Endodermal cell (in vitro differentiated cells): ENCODE measurements at regions not wholly inside any gene's neighbourhood (a gene's known extent, or its start where the extent isn't known, plus 50 kb on each side); places are given as distances from the start of the nearest gene placed in this dataset.

Experiments
- DNase-seq: peaks from one replicate; pipeline ENCODE4 v3.0.0-alpha.2; 2017
- H3K27ac ChIP-seq: 2 replicates; pipeline ENCODE4 v1.5.1; 2013; ENCODE audit warnings: mild to moderate bottlenecking, low read depth, low read length, moderate library complexity
- H3K27me3 ChIP-seq: 2 replicates; pipeline ENCODE4 v1.6.1; 2013; ENCODE audit warnings: mild to moderate bottlenecking, low read length, moderate library complexity; ENCODE audit not compliant: insufficient read depth, control insufficient read depth, poor library complexity, severe bottlenecking
- H3K36me3 ChIP-seq: 2 replicates; pipeline ENCODE4 v1.7.0; 2013; ENCODE audit warnings: mild to moderate bottlenecking, low read length, moderate library complexity; ENCODE audit not compliant: control insufficient read depth, insufficient read depth
- H3K4me1 ChIP-seq: one replicate; pipeline ENCODE4 v1.7.0; 2013; ENCODE audit warnings: low read length; ENCODE audit not compliant: control insufficient read depth, insufficient read depth
- H3K4me3 ChIP-seq: 2 replicates; pipeline ENCODE4 v1.5.1; 2013; ENCODE audit warnings: mild to moderate bottlenecking, low read length, moderate library complexity
- H3K9ac ChIP-seq: 2 replicates; pipeline ENCODE4 v1.6.1; 2013; ENCODE audit warnings: mild to moderate bottlenecking, low read length, moderate library complexity; ENCODE audit not compliant: poor library complexity, severe bottlenecking; ENCODE audit errors: extremely low read depth
- H3K9me3 ChIP-seq: 2 replicates; pipeline ENCODE4 v1.6.1; 2013; ENCODE audit warnings: mild to moderate bottlenecking, low read length, moderate library complexity; ENCODE audit not compliant: control insufficient read depth
- H3K27ac Mint-ChIP-seq: 2 replicates; pipeline ENCODE4 v1.8.0; 2020; ENCODE audit warnings: mixed read lengths
- H3K27me3 Mint-ChIP-seq: 2 replicates; pipeline ENCODE4 v1.8.0; 2021; ENCODE audit warnings: mild to moderate bottlenecking, mixed read lengths; ENCODE audit not compliant: insufficient read depth
- H3K36me3 Mint-ChIP-seq: 2 replicates; pipeline ENCODE4 v1.8.0; 2020; ENCODE audit warnings: low read depth, mixed read lengths
- H3K4me1 Mint-ChIP-seq: 2 replicates; pipeline ENCODE4 v1.8.0; 2020; ENCODE audit warnings: mixed read lengths
- H3K4me3 Mint-ChIP-seq: 2 replicates; pipeline ENCODE4 v1.8.0; 2020; ENCODE audit warnings: mild to moderate bottlenecking, moderate library complexity, mixed read lengths
- H3K9me3 Mint-ChIP-seq: 2 replicates; pipeline ENCODE4 v1.8.0; 2020; ENCODE audit warnings: mild to moderate bottlenecking, mixed read lengths
- CTCF ChIP-seq: fragments of 200-600 bp; sonication (generic); conservative IDR thresholded peaks from 2 replicates; pipeline ENCODE4 v1.5.0; 2021; ENCODE audit warnings: antibody characterized with exemption, mild to moderate bottlenecking
- whole genome bisulfite sequencing, 2 experiments: methylation state at CpG; one replicate each; pipeline versions ENCODE4 v1.1.5 to v1.1.7; 2013; ENCODE audit warnings: missing lambda C conversion rate in 2 of 2, mixed read lengths in 1 of 2; ENCODE audit not compliant: insufficient coverage in 1 of 2, insufficient read length in 1 of 2; 5-methylcytosine and 5-hydroxymethylcytosine counted together

GRCh38 chr12:125491553-125491952 lies 426.3 kb downstream of the AACS start:
- Mint-ChIP-seq H3K27ac (no peak overlapping the region), H3K4me1 (peaks cover 9% of the 10 kb centered on the region), H3K4me3 (no peak overlapping the region), H3K27me3 (no peaks in the 10 kb centered on the region), H3K9me3 (peaks cover 14% of the 10 kb centered on the region), H3K36me3 (no peaks in the 10 kb centered on the region)
- Histone ChIP-seq H3K27ac (no peak overlapping the region), H3K27me3 (no peaks in the 10 kb centered on the region), H3K9ac (no peak overlapping the region), H3K4me3 (no peak overlapping the region), H3K36me3 (no peaks in the 10 kb centered on the region), H3K9me3 (no peaks in the 10 kb centered on the region), H3K4me1 (no peaks in the 10 kb centered on the region)
- no peak for DNase-seq
- TF ChIP-seq CTCF = no peak
- WGBS, 2 experiments = 94 to 96% methylated on average over 7 of the region's 7 CpGs

- H3K4me1 ChIP-seq = no peaks in the 10 kb centered on the region
- H3K9me3 ChIP-seq = no peaks in the 10 kb centered on the region
- no peak overlapping the region for H3K27ac ChIP-seq
- 86 to 90% methylated on average over 10 to 20 of the region's 20 CpGs for WGBS, 2 experiments
- Mint-ChIP-seq H3K9me3 (peaks cover 11% of the 10 kb centered on the region), H3K36me3 (no peaks in the 10 kb centered on the region), H3K4me1 (peaks cover 9% of the 10 kb centered on the region), H3K27ac (no peak overlapping the region), H3K27me3 (no peaks in the 10 kb centered on the region), H3K4me3 (no peak overlapping the region)
- H3K9ac ChIP-seq = no peak overlapping the region
- no peaks in the 10 kb centered on the region for H3K36me3 ChIP-seq
- DNase-seq = peak; percentile 70
- no peak for TF ChIP-seq CTCF
- no peak overlapping the region for H3K4me3 ChIP-seq
- H3K27me3 ChIP-seq = no peaks in the 10 kb centered on the region
These were observed 427.4 kb downstream of the AACS start for GRCh38 chr12:125492354-125493270.

GRCh38 chr12:125493704-125494308 lies 428.6 kb downstream of the AACS start:
- no peak overlapping the region for H3K27ac ChIP-seq
- Mint-ChIP-seq H3K27ac (no peak overlapping the region), H3K4me1 (peaks cover 9% of the 10 kb centered on the region), H3K36me3 (no peaks in the 10 kb centered on the region), H3K4me3 (no peak overlapping the region), H3K9me3 (peaks cover 3% of the 10 kb centered on the region), H3K27me3 (no peaks in the 10 kb centered on the region)
- no peak for DNase-seq
- TF ChIP-seq CTCF = no peak
- no peak overlapping the region for H3K4me3 ChIP-seq
- no peak overlapping the region for H3K9ac ChIP-seq
- no peaks in the 10 kb centered on the region for H3K27me3 ChIP-seq
- H3K4me1 ChIP-seq = no peaks in the 10 kb centered on the region
- H3K36me3 ChIP-seq = no peaks in the 10 kb centered on the region
- no peaks in the 10 kb centered on the region for H3K9me3 ChIP-seq
- WGBS, 2 experiments = 83 to 92% methylated on average over 1 to 12 of the region's 14 CpGs
